Activated T-cell treated with anti-CD3 and anti-CD28 coated beads, Interleukin-2, amount 50 U/mL, for 1 hour (primary cell): ENCODE measurements at regions not wholly inside any gene's neighbourhood (a gene's known extent, or its start where the extent isn't known, plus 50 kb on each side); places are given as distances from the start of the nearest gene placed in this dataset.
"Not testable (repeated sequence)": the region's sequence is repeated elsewhere in the genome, so short reads cannot be mapped to it uniquely, and the experiment has no call there.

ENCODE experiments used
- DNase-seq: peaks from one replicate; pipeline ENCODE4 v3.0.0-alpha.2; 2020

DNA sequence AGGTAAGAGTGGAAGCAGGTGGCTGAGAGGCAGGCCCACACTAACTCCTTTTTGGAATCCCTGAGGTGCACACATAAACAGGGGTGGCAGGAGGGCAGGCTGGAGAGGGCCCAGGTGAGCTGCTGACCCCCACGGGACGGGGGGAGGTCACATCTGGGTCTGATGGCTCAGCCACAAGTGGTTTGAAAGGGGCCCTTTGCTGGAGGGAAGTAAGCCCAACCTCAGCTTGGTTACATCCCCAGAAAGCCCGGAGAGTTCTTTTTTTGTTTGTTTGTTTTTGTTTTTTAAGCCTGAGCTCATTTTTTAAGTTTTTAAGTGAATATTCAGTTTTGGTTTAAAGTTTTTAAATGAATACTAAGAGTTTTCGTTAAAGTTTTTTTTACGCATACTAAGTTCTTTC, 72.8 kb upstream of the CUX1 start:
- DNase-seq: no peak

- DNase-seq: no peak
Measured at GRCh38 chr7:101746314-101746713, 71.1 kb upstream of the CUX1 start.

GRCh38 chr7:101747053-101747878, 70.2 kb upstream of the CUX1 start:
- no peak for DNase-seq

DNA sequence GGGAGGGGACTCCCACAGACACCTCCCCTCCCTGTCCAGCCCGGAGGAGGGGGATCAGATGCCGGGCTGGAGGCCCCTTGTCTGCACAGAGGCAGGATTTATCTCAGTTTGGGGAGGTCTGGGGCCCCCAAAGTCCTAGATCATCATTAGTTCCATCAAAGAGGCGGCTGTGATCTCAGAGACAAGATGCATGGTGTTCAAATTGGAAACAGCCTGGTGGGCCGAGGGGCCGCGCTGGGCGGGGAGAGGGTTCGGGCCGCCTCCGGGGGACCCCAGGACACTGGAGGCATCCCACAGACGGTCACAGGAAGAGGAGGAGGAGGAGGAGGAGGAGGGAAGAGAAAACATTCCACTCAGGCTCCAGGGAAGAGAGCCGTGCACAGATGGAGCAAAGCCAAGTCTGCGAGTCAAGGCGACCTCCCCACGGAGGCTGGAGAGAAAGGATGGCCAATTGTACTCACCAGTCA, 69.5 kb upstream of the CUX1 start:
- no peak for DNase-seq

- DNase-seq: no peak
Measured at GRCh38 chr7:101749891-101750290, 67.5 kb upstream of the CUX1 start.

GRCh38 chr7:101753316-101753715, 64.1 kb upstream of the CUX1 start:
- no peak for DNase-seq

DNA sequence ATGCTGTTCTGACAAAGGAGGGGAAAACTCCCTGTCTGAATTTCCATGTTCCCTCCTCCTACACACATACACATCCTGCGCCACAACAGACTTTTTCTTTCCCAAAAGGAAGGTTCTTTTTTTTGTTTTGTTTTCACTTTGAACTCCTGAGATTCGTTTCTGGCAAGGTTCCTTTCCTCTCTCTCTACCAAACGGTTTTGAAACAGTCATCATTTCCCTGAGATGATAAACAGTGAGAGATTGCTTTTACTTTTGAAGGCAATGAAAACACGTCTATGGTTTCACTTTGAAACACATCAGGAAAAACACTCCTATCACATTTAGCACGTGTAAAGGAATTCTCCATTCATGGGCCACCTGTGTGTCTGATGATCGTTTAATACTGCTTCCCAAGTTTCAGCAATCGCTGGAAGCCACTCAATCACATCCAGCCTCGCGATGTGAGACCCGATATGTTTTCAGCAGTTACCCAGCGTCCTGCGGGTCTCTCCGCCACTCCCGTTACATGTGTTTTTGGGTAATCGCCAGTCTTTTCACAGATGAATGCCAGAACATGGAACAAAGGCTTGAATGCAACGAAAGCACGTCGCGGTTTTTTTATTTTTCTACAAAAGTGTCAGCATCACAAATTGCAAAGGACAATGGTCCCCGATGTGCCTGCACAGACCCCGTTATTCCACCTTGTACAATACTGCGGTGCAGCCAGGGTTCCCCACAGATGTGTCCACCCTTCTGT, 62.8 kb upstream of the CUX1 start:
- DNase-seq: no peak

DNA sequence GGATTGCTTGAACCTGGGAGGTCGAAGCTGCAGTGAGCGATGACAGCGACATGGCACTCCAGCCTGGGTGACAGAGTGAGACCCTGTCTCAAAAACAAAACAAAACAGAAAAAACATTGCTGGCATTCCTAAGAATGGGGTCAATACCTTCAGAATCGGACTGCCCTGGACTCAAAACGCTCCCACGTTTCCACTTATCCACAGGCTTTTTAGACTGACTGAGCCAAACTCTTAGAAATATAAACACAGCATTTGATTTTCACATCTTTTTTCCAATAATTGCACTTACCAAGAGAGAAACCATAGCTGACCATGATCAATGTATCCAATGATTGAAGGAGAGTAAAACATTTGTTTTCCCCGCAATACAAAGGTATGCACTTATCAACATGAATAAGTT, 59.5 kb upstream of the CUX1 start:
- no peak for DNase-seq

GRCh38 chr7:101758519-101758918, 58.9 kb upstream of the CUX1 start:
- DNase-seq: not testable (repeated sequence)

DNA sequence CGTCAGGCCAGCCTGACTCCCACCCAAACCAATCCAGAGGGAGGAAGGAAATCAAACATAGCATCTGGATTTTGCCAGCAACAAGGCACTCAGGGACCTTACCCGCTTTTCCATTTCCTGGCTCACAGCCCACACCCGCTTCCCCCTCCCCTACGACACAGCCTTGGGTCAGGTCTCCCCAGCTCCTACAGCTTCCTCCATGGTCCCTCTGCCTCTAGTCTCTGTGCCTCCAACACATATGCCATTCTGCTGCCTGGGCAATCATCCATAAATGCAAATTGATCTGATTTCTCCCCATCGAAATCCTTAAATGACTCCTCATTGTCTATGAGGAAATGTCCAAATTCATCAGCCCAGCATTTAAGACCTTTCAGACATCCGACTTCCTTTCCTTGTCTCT, 53.2 kb upstream of the CUX1 start:
- no peak for DNase-seq

- DNase-seq: no peak
Measured at GRCh38 chr7:101767544-101767943, 49.9 kb upstream of the CUX1 start.
